Coronary artery (tissue), 2 donors: ENCODE measurements at regions not wholly inside any gene's neighbourhood (a gene's known extent, or its start where the extent isn't known, plus 50 kb on each side); places are given as distances from the start of the nearest gene placed in this dataset.

Experiments
- DNase-seq: peaks from one replicate; pipeline ENCODE4 v3.0.0-alpha.2; 2017; ENCODE audit warnings: low spot score
- H3K27ac ChIP-seq, 2 donors: fragments of 200-600 bp; sonication (generic); one replicate each; pipeline ENCODE4 v1.5.1; 2016 to 2019
- H3K4me3 ChIP-seq: fragments of 200-600 bp; sonication (generic); 2 replicates; pipeline ENCODE4 v1.5.1; 2016; ENCODE audit warnings: mild to moderate bottlenecking, moderate library complexity
- CTCF ChIP-seq: fragments of 200-600 bp; sonication (generic); IDR thresholded peaks from one replicate; pipeline ENCODE4 v1.5.1; 2019; ENCODE audit warnings: antibody characterized with exemption

GRCh38 chr5:34519489-34520220 lies 136.5 kb upstream of the RAI14 start:
- no peak for TF ChIP-seq CTCF
- Histone ChIP-seq H3K4me3 (no peak overlapping the region), H3K27ac (peak overlapping the region; percentile 61 to 91)
- no peak for DNase-seq

- Histone ChIP-seq H3K4me3 (no peak overlapping the region), H3K27ac (peak overlapping the region; percentile 37 to 52)
- DNase-seq, result no peak
- no peak for TF ChIP-seq CTCF
Measured at GRCh38 chr5:34521628-34522290, 134.4 kb upstream of the RAI14 start.

GRCh38 chr5:34522599-34523386 lies 133.3 kb upstream of the RAI14 start:
- Histone ChIP-seq H3K27ac (peak overlapping the region; percentile 40 to 74), H3K4me3 (no peak overlapping the region)
- DNase-seq, result no peak
- peak; percentile 64 for TF ChIP-seq CTCF

- DNase-seq, result no peak
- peak overlapping the region; percentile 40 to 63 for H3K27ac ChIP-seq
- no peak for TF ChIP-seq CTCF
- no peak overlapping the region for H3K4me3 ChIP-seq
Measured at GRCh38 chr5:34523387-34523726, 132.8 kb upstream of the RAI14 start.

- Histone ChIP-seq H3K4me3 (no peak overlapping the region), H3K27ac (peak overlapping the region in 1 of 2 donors; percentile 39)
- TF ChIP-seq CTCF, result no peak
- DNase-seq, result no peak
Measured at GRCh38 chr5:34524123-34524522, 132.0 kb upstream of the RAI14 start.

- DNase-seq, result no peak
- TF ChIP-seq CTCF, result no peak
- H3K4me3 ChIP-seq, result no peak overlapping the region
- no peak overlapping the region for H3K27ac ChIP-seq
Measured at GRCh38 chr5:34525761-34526160, 130.4 kb upstream of the RAI14 start.
